Astrocyte (in vitro differentiated cells and primary cell): ENCODE measurements at regions not wholly inside any gene's neighbourhood (a gene's known extent, or its start where the extent isn't known, plus 50 kb on each side); places are given as distances from the start of the nearest gene placed in this dataset.

Experiments used
- DNase-seq: peaks from one replicate; pipeline ENCODE4 v3.0.0-alpha.2; 2010; ENCODE audit warnings: low read depth
- FAIRE-seq: peaks from 2 replicates; lab custom pipeline; 2011; peaks lifted over from hg19 to GRCh38; lab: Jason Lieb, UNC
- H2AFZ ChIP-seq: 2 replicates; pipeline ENCODE4 v1.6.0; 2012; ENCODE audit warnings: low read depth, low read length, inconsistent platforms
- H3K27ac ChIP-seq: 2 replicates; pipeline ENCODE4 v1.5.1; 2011; ENCODE audit warnings: low read depth, low read length, inconsistent platforms
- H3K27me3 ChIP-seq: 2 replicates; pipeline ENCODE4 v1.6.0; 2011; ENCODE audit warnings: low read length, inconsistent platforms; ENCODE audit not compliant: insufficient read depth
- H3K36me3 ChIP-seq: 2 replicates; pipeline ENCODE4 v1.5.1; 2011; ENCODE audit warnings: low read length, inconsistent platforms; ENCODE audit not compliant: insufficient read depth
- H3K4me1 ChIP-seq: 2 replicates; pipeline ENCODE4 v1.5.1; 2011; ENCODE audit warnings: low read length, inconsistent platforms; ENCODE audit not compliant: insufficient read depth
- H3K4me2 ChIP-seq: 2 replicates; pipeline ENCODE4 v1.6.0; 2012; ENCODE audit warnings: low read length, inconsistent platforms
- H3K4me3 ChIP-seq: 2 replicates; pipeline ENCODE4 v1.5.1; 2011; ENCODE audit warnings: low read depth, mild to moderate bottlenecking, low read length, inconsistent platforms; ENCODE audit not compliant: insufficient read depth
- H3K79me2 ChIP-seq: 2 replicates; pipeline ENCODE4 v1.6.0; 2012; ENCODE audit warnings: mild to moderate bottlenecking, low read length, inconsistent platforms; ENCODE audit not compliant: insufficient read depth
- H3K9ac ChIP-seq: 2 replicates; pipeline ENCODE4 v1.6.0; 2012; ENCODE audit warnings: mild to moderate bottlenecking, low read length, inconsistent platforms
- H3K9me3 ChIP-seq: 2 replicates; pipeline ENCODE4 v1.5.1; 2012; ENCODE audit warnings: low read depth, mild to moderate bottlenecking, low read length, inconsistent platforms; ENCODE audit not compliant: insufficient read depth
- H4K20me1 ChIP-seq: 2 replicates; pipeline ENCODE4 v1.6.0; 2012; ENCODE audit warnings: low read length, inconsistent platforms; ENCODE audit not compliant: insufficient read depth
- H3K27ac Mint-ChIP-seq: one replicate; pipeline ENCODE4 v1.8.0; 2021; ENCODE audit warnings: mild to moderate bottlenecking, mixed read lengths; ENCODE audit not compliant: unreplicated experiment
- H3K27me3 Mint-ChIP-seq: one replicate; pipeline ENCODE4 v1.8.0; 2021; ENCODE audit warnings: low read depth, mixed read lengths; ENCODE audit not compliant: unreplicated experiment
- H3K36me3 Mint-ChIP-seq: one replicate; pipeline ENCODE4 v1.8.0; 2021; ENCODE audit warnings: low read depth, mixed read lengths; ENCODE audit not compliant: unreplicated experiment
- H3K4me1 Mint-ChIP-seq: one replicate; pipeline ENCODE4 v1.8.0; 2021; ENCODE audit warnings: low read depth, mixed read lengths; ENCODE audit not compliant: unreplicated experiment
- H3K4me3 Mint-ChIP-seq: one replicate; pipeline ENCODE4 v1.8.0; 2021; ENCODE audit warnings: mild to moderate bottlenecking, moderate library complexity, mixed read lengths; ENCODE audit not compliant: unreplicated experiment
- H3K9me3 Mint-ChIP-seq: one replicate; pipeline ENCODE4 v1.8.0; 2021; ENCODE audit warnings: mild to moderate bottlenecking, mixed read lengths; ENCODE audit not compliant: unreplicated experiment
- EZH2 ChIP-seq: IDR thresholded peaks from 2 replicates; pipeline ENCODE4 v1.6.1; 2012; ENCODE audit warnings: mild to moderate bottlenecking, low read length, inconsistent platforms; ENCODE audit not compliant: insufficient read depth
- TF ChIP-seq, protein P1 (sequence below): IDR thresholded peaks from 2 replicates; pipeline ENCODE4 v1.5.1; 2011; ENCODE audit warnings: low read depth, mild to moderate bottlenecking, inconsistent platforms, low read length, moderate library complexity; ENCODE audit not compliant: insufficient read depth

DNA sequence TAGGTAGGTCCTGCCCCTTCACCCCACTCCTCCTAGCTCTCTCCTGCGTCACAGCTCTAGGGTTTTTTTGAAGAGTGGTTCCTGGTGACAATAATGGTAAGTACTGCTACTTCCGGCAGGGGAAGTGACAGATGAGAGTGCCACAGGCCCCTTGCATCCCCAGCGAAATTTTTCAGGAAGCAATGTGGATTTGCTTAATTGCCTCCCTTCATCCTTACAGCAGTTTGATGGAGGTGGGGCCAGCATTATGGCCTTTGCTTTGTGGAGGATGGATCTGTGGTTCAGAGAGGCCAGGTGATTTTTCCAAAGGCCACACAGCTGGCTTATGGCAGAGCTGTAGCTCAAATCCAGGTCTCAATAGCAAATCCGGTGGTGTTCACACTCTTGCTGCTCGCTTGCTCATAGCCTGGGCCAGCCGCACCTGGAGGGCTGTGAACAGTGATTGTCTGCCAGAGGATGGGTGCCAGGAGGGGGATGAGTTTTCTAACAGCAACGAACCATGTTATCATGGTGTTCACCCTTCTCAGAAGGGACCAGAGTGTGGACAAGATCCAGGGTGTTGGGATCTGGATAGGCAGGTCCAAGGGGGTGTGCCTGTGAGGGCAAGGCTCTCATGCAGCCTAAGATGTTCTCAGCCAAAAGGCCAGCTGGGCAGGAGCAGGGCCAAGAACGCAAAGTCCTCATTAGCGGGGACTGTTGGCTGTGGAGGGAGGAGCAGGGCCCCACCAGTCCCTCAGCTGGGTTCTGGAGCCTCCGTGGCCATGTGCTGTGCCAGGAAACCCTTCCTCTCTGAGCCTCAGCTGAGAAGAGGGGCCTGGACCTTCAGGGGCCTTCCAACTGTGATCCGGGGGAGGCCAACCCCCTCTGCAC lies 89.0 kb downstream of the EMX2 start:
- no peaks in the 10 kb centered on the region for H3K9me3 Mint-ChIP-seq
- no peak overlapping the region for H2AFZ ChIP-seq
- no peak overlapping the region for H3K27ac Mint-ChIP-seq
- TF ChIP-seq EZH2, result no peak
- TF ChIP-seq, protein P1, sequence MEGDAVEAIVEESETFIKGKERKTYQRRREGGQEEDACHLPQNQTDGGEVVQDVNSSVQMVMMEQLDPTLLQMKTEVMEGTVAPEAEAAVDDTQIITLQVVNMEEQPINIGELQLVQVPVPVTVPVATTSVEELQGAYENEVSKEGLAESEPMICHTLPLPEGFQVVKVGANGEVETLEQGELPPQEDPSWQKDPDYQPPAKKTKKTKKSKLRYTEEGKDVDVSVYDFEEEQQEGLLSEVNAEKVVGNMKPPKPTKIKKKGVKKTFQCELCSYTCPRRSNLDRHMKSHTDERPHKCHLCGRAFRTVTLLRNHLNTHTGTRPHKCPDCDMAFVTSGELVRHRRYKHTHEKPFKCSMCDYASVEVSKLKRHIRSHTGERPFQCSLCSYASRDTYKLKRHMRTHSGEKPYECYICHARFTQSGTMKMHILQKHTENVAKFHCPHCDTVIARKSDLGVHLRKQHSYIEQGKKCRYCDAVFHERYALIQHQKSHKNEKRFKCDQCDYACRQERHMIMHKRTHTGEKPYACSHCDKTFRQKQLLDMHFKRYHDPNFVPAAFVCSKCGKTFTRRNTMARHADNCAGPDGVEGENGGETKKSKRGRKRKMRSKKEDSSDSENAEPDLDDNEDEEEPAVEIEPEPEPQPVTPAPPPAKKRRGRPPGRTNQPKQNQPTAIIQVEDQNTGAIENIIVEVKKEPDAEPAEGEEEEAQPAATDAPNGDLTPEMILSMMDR, result no peak
- H3K4me3 Mint-ChIP-seq, result no peak overlapping the region
- no peaks in the 10 kb centered on the region for H3K36me3 Mint-ChIP-seq
- no peaks in the 10 kb centered on the region for H4K20me1 ChIP-seq
- H3K4me2 ChIP-seq, result no peak overlapping the region
- no peak for DNase-seq
- H3K27me3 ChIP-seq, result no peaks in the 10 kb centered on the region
- FAIRE-seq, result no peak
- H3K4me1 ChIP-seq, result no peaks in the 10 kb centered on the region
- no peak overlapping the region for H3K27ac ChIP-seq
- no peak overlapping the region for H3K9ac ChIP-seq
- H3K4me3 ChIP-seq, result no peak overlapping the region
- no peaks in the 10 kb centered on the region for H3K4me1 Mint-ChIP-seq
- H3K79me2 ChIP-seq, result no peaks in the 10 kb centered on the region
- no peaks in the 10 kb centered on the region for H3K36me3 ChIP-seq
- no peaks in the 10 kb centered on the region for H3K9me3 ChIP-seq
- peaks cover 26% of the 10 kb centered on the region for H3K27me3 Mint-ChIP-seq

DNA sequence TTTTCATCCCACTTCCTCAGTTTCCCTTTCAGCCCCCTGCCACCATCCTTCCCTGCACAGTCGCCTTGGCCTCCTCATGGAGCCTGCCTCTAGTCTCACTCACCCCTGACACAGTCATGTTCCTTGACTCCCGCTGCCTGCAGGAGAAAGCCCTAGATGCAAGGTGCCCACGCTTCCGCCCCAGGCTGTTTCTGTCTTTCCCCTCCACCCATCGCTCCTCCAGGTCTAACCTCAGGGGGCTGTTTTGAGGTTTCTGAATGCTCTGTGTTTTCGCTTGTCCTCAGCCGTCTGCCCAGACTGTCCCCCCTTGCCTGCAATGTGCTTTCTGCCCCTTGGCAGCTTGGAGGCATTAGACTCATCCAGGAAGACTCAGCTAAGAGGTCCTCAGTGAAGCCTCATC lies 89.9 kb downstream of the EMX2 start:
- Mint-ChIP-seq H3K27me3 (peaks cover 26% of the 10 kb centered on the region), H3K9me3 (no peaks in the 10 kb centered on the region), H3K36me3 (no peaks in the 10 kb centered on the region), H3K4me1 (no peaks in the 10 kb centered on the region), H3K4me3 (no peak overlapping the region), H3K27ac (no peak overlapping the region)
- DNase-seq (no peak), FAIRE-seq (no peak)
- TF ChIP-seq, protein P1, result no peak
- no peak for TF ChIP-seq EZH2
- no peak overlapping the region for H2AFZ ChIP-seq
- H3K4me2 ChIP-seq, result no peak overlapping the region
- H4K20me1 ChIP-seq, result no peaks in the 10 kb centered on the region
- no peaks in the 10 kb centered on the region for H3K4me1 ChIP-seq
- no peaks in the 10 kb centered on the region for H3K79me2 ChIP-seq
- no peak overlapping the region for H3K9ac ChIP-seq
- H3K27ac ChIP-seq, result no peak overlapping the region
- H3K4me3 ChIP-seq, result no peak overlapping the region
- H3K27me3 ChIP-seq, result no peaks in the 10 kb centered on the region
- no peaks in the 10 kb centered on the region for H3K9me3 ChIP-seq
- H3K36me3 ChIP-seq, result no peaks in the 10 kb centered on the region

DNA sequence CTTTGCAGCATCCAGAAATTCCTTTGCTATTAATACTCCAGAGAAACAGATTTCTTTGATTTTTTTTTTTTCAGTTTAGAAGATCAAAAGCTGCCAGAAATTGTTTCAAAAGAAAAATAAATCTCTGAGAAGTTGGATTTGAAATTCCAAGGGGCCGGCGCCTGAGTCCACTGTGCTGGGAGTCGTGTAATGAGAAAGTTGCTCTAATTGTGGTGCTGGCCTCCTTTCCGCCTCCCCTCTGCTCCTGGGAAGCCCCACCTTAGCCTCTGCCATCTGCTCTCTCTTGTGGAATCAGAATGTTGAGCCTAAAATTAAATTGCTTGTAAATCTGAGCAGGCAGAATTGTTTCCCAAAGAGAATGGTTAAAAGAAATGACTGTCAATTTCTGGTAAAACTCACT lies 93.3 kb downstream of the EMX2 start:
- no peak overlapping the region for H2AFZ ChIP-seq
- Mint-ChIP-seq H3K36me3 (no peaks in the 10 kb centered on the region), H3K4me3 (no peak overlapping the region), H3K4me1 (no peaks in the 10 kb centered on the region), H3K27ac (no peak overlapping the region), H3K9me3 (peaks cover 5% of the 10 kb centered on the region), H3K27me3 (peaks cover 34% of the 10 kb centered on the region)
- no peaks in the 10 kb centered on the region for H3K79me2 ChIP-seq
- no peaks in the 10 kb centered on the region for H3K9me3 ChIP-seq
- H3K27ac ChIP-seq, result no peak overlapping the region
- DNase-seq (no peak), FAIRE-seq (no peak)
- TF ChIP-seq, protein P1, result no peak
- TF ChIP-seq EZH2, result no peak
- H3K36me3 ChIP-seq, result no peaks in the 10 kb centered on the region
- H3K9ac ChIP-seq, result no peak overlapping the region
- H3K4me1 ChIP-seq, result no peaks in the 10 kb centered on the region
- no peaks in the 10 kb centered on the region for H4K20me1 ChIP-seq
- H3K4me2 ChIP-seq, result no peak overlapping the region
- no peaks in the 10 kb centered on the region for H3K27me3 ChIP-seq
- H3K4me3 ChIP-seq, result no peak overlapping the region
